Neural progenitor cell (in vitro differentiated cells): ENCODE measurements at regions not wholly inside any gene's neighbourhood (a gene's known extent, or its start where the extent isn't known, plus 50 kb on each side); places are given as distances from the start of the nearest gene placed in this dataset.

Source experiments
- DNase-seq: peaks from one replicate; pipeline ENCODE4 v3.0.0-alpha.2; 2016; ENCODE audit warnings: low spot score
- H2AFZ ChIP-seq: fragments of 200-600 bp; sonication (generic); replicated peaks from 2 replicates; pipeline ENCODE4 v1.6.1; 2016; ENCODE audit warnings: antibody characterized with exemption
- H3F3A ChIP-seq: fragments of 200-600 bp; sonication (generic); 2 replicates; pipeline ENCODE4 v1.6.1; 2016; ENCODE audit warnings: antibody characterized with exemption, low read depth
- H3K27ac ChIP-seq: fragments of 200-600 bp; sonication (generic); 2 replicates; pipeline ENCODE4 v1.5.1; 2016; ENCODE audit warnings: mild to moderate bottlenecking
- H3K27me3 ChIP-seq: fragments of 200-600 bp; sonication (generic); 2 replicates; pipeline ENCODE4 v1.6.1; 2016; ENCODE audit warnings: mild to moderate bottlenecking, moderate library complexity
- H3K36me3 ChIP-seq: fragments of 200-600 bp; sonication (generic); 2 replicates; pipeline ENCODE4 v1.5.1; 2016
- H3K4me1 ChIP-seq: fragments of 200-600 bp; sonication (generic); 2 replicates; pipeline ENCODE4 v1.6.1; 2016; ENCODE audit warnings: mixed run types
- H3K4me2 ChIP-seq: fragments of 200-600 bp; sonication (generic); 2 replicates; pipeline ENCODE4 v1.6.1; 2016
- H3K4me3 ChIP-seq: fragments of 200-600 bp; sonication (generic); 2 replicates; pipeline ENCODE4 v1.5.1; 2016
- H3K79me2 ChIP-seq: fragments of 200-600 bp; sonication (generic); 2 replicates; pipeline ENCODE4 v1.6.1; 2016; ENCODE audit warnings: low read depth
- H3K9ac ChIP-seq: fragments of 200-600 bp; sonication (generic); 2 replicates; pipeline ENCODE4 v1.6.1; 2016
- H3K9me3 ChIP-seq: fragments of 200-600 bp; sonication (generic); 2 replicates; pipeline ENCODE4 v1.5.1; 2016; ENCODE audit warnings: low read depth
- H4K20me1 ChIP-seq: fragments of 200-600 bp; sonication (generic); 2 replicates; pipeline ENCODE4 v1.6.1; 2016; ENCODE audit warnings: low read depth
- H3K27ac Mint-ChIP-seq: 3 replicates; pipeline ENCODE4 v1.8.0; 2021; ENCODE audit warnings: mixed read lengths
- H3K27me3 Mint-ChIP-seq: 2 replicates; pipeline ENCODE4 v1.8.0; 2022; ENCODE audit warnings: low read depth, mild to moderate bottlenecking, inconsistent platforms, moderate library complexity, mixed read lengths; ENCODE audit not compliant: insufficient read depth
- H3K36me3 Mint-ChIP-seq: 3 replicates; pipeline ENCODE4 v1.8.0; 2021; ENCODE audit warnings: mixed read lengths
- H3K4me1 Mint-ChIP-seq: 3 replicates; pipeline ENCODE4 v1.8.0; 2021; ENCODE audit warnings: mixed read lengths
- H3K4me3 Mint-ChIP-seq: 3 replicates; pipeline ENCODE4 v1.8.0; 2021; ENCODE audit warnings: mild to moderate bottlenecking, moderate library complexity, mixed read lengths
- H3K9me3 Mint-ChIP-seq: 3 replicates; pipeline ENCODE4 v1.8.0; 2020; ENCODE audit warnings: mixed read lengths
- CTCF ChIP-seq: fragments of 200-600 bp; sonication (generic); IDR thresholded peaks from 2 replicates; pipeline ENCODE4 v1.5.1; 2017; ENCODE audit warnings: antibody characterized with exemption, mild to moderate bottlenecking
- EZH2 ChIP-seq: fragments of 200-600 bp; sonication (generic); IDR thresholded peaks from 2 replicates; pipeline ENCODE4 v1.6.1; 2017; ENCODE audit warnings: antibody characterized with exemption, mild to moderate bottlenecking, moderate library complexity
- EZH2phosphoT487 ChIP-seq: fragments of 200-600 bp; sonication (generic); IDR thresholded peaks from 2 replicates; pipeline ENCODE4 v1.6.1; 2017; ENCODE audit warnings: antibody characterized with exemption

GRCh38 chr1:229832695-229833094 is 206.6 kb downstream of the URB2 start:
- Histone ChIP-seq H3K9ac (no peak overlapping the region), H3F3A (no peaks in the 10 kb centered on the region), H3K9me3 (no peaks in the 10 kb centered on the region), H3K36me3 (no peaks in the 10 kb centered on the region), H2AFZ (no peak overlapping the region), H3K4me3 (no peak overlapping the region), H3K27ac (no peak overlapping the region), H3K4me2 (no peak overlapping the region), H3K27me3 (no peaks in the 10 kb centered on the region), H3K79me2 (no peaks in the 10 kb centered on the region), H3K4me1 (no peaks in the 10 kb centered on the region), H4K20me1 (no peaks in the 10 kb centered on the region)
- Mint-ChIP-seq H3K9me3 (no peaks in the 10 kb centered on the region), H3K36me3 (no peaks in the 10 kb centered on the region), H3K27me3 (peaks cover 2% of the 10 kb centered on the region), H3K4me1 (no peaks in the 10 kb centered on the region), H3K4me3 (no peak overlapping the region), H3K27ac (no peak overlapping the region)
- DNase-seq: no peak
- TF ChIP-seq EZH2phosphoT487: no peak
- no peak for TF ChIP-seq CTCF
- TF ChIP-seq EZH2: no peak

GRCh38 chr1:229834230-229834629 is 208.2 kb downstream of the URB2 start:
- H3K4me1 Mint-ChIP-seq: no peaks in the 10 kb centered on the region
- H3K4me2 ChIP-seq: no peak overlapping the region

GRCh38 chr1:229835226-229835625 is 209.2 kb downstream of the URB2 start:
- H3K27ac ChIP-seq: no peak overlapping the region
- Mint-ChIP-seq H3K9me3 (no peaks in the 10 kb centered on the region), H3K36me3 (no peaks in the 10 kb centered on the region), H3K27ac (no peak overlapping the region), H3K4me1 (no peaks in the 10 kb centered on the region), H3K4me3 (no peak overlapping the region), H3K27me3 (peaks cover 2% of the 10 kb centered on the region)
- no peaks in the 10 kb centered on the region for H3K27me3 ChIP-seq
- H3F3A ChIP-seq: no peaks in the 10 kb centered on the region
- no peak for DNase-seq
- no peaks in the 10 kb centered on the region for H4K20me1 ChIP-seq
- H3K4me3 ChIP-seq: no peak overlapping the region
- H3K4me1 ChIP-seq: no peaks in the 10 kb centered on the region
- no peak overlapping the region for H3K9ac ChIP-seq
- no peaks in the 10 kb centered on the region for H3K36me3 ChIP-seq
- no peaks in the 10 kb centered on the region for H3K9me3 ChIP-seq
- TF ChIP-seq EZH2: no peak
- no peak for TF ChIP-seq EZH2phosphoT487
- TF ChIP-seq CTCF: no peak
- H3K79me2 ChIP-seq: no peaks in the 10 kb centered on the region
- H3K4me2 ChIP-seq: no peak overlapping the region
- H2AFZ ChIP-seq: no peak overlapping the region

More at GRCh38 chr1:229834230-229834629, 208.2 kb downstream of the URB2 start:
- H3K79me2 ChIP-seq: no peaks in the 10 kb centered on the region
- no peaks in the 10 kb centered on the region for H3K4me1 ChIP-seq
- no peak for DNase-seq
- Mint-ChIP-seq H3K27me3 (peaks cover 2% of the 10 kb centered on the region), H3K36me3 (no peaks in the 10 kb centered on the region), H3K27ac (no peak overlapping the region), H3K9me3 (no peaks in the 10 kb centered on the region), H3K4me3 (no peak overlapping the region)
- H2AFZ ChIP-seq: no peak overlapping the region
- H3K9me3 ChIP-seq: no peaks in the 10 kb centered on the region
- H3K36me3 ChIP-seq: no peaks in the 10 kb centered on the region
- no peaks in the 10 kb centered on the region for H3F3A ChIP-seq
- H4K20me1 ChIP-seq: no peaks in the 10 kb centered on the region
- no peak overlapping the region for H3K4me3 ChIP-seq
- TF ChIP-seq EZH2phosphoT487 (no peak), CTCF (no peak), EZH2 (no peak)
- H3K27me3 ChIP-seq: no peaks in the 10 kb centered on the region
- no peak overlapping the region for H3K9ac ChIP-seq
- H3K27ac ChIP-seq: no peak overlapping the region

- no peak for TF ChIP-seq CTCF
- TF ChIP-seq EZH2: no peak
- no peak for TF ChIP-seq EZH2phosphoT487
- H3K36me3 Mint-ChIP-seq: no peaks in the 10 kb centered on the region
- no peaks in the 10 kb centered on the region for H3K4me1 Mint-ChIP-seq
- Histone ChIP-seq H3K9ac (no peak overlapping the region), H3K27ac (no peak overlapping the region), H3K27me3 (no peaks in the 10 kb centered on the region), H2AFZ (no peak overlapping the region), H3F3A (no peaks in the 10 kb centered on the region), H3K36me3 (no peaks in the 10 kb centered on the region), H4K20me1 (no peaks in the 10 kb centered on the region), H3K79me2 (no peaks in the 10 kb centered on the region), H3K4me2 (no peak overlapping the region), H3K4me3 (no peak overlapping the region), H3K9me3 (no peaks in the 10 kb centered on the region), H3K4me1 (no peaks in the 10 kb centered on the region)
- DNase-seq: no peak
- H3K27ac Mint-ChIP-seq: no peak overlapping the region
- peaks cover 2% of the 10 kb centered on the region for H3K27me3 Mint-ChIP-seq
- no peaks in the 10 kb centered on the region for H3K9me3 Mint-ChIP-seq
- H3K4me3 Mint-ChIP-seq: no peak overlapping the region
Measured at GRCh38 chr1:229836324-229836723, 210.3 kb downstream of the URB2 start.
